ENCODE measurements at regions not wholly inside any gene's neighbourhood (a gene's known extent, or its start where the extent isn't known, plus 50 kb on each side); places are given as distances from the start of the nearest gene placed in this dataset.

DNA sequence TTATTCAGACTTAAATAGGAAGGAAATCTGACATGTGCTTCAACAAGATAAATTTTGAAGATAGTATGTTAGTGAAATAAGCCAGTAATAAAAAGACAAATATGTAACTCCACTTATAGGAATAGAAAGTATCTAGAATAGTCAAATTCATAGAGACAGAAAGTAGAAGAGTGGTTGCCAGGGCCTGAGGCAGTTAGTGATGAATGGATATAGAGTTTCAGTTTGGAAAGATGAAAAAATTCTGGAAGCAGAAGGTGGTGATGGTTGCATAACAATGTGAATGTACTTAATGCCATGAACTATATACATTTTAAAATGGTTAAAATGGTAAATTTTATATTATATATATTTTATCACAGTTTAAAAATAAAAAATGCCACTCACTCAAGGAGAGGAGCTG, 54.3 kb downstream of the HAND2 start:
- DNase-seq (ENCODE audit: low read depth), result no peak
- no peak overlapping the region for H3K4me3 ChIP-seq (ENCODE audit: low read depth, low read length)
- TF ChIP-seq, protein P1, sequence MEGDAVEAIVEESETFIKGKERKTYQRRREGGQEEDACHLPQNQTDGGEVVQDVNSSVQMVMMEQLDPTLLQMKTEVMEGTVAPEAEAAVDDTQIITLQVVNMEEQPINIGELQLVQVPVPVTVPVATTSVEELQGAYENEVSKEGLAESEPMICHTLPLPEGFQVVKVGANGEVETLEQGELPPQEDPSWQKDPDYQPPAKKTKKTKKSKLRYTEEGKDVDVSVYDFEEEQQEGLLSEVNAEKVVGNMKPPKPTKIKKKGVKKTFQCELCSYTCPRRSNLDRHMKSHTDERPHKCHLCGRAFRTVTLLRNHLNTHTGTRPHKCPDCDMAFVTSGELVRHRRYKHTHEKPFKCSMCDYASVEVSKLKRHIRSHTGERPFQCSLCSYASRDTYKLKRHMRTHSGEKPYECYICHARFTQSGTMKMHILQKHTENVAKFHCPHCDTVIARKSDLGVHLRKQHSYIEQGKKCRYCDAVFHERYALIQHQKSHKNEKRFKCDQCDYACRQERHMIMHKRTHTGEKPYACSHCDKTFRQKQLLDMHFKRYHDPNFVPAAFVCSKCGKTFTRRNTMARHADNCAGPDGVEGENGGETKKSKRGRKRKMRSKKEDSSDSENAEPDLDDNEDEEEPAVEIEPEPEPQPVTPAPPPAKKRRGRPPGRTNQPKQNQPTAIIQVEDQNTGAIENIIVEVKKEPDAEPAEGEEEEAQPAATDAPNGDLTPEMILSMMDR (IDR thresholded peaks at IDR 0.05; ENCODE audit: low read depth, low read length), result no peak
- no peak for TF ChIP-seq POLR2A (IDR thresholded peaks at IDR 0.05; ENCODE audit: extremely low read depth, insufficient read length)
- TF ChIP-seq, protein P2, sequence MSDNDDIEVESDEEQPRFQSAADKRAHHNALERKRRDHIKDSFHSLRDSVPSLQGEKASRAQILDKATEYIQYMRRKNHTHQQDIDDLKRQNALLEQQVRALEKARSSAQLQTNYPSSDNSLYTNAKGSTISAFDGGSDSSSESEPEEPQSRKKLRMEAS (IDR thresholded peaks at IDR 0.05; ENCODE audit: low read depth, low read length), result no peak
- no peak for TF ChIP-seq MYC (IDR thresholded peaks at IDR 0.05; ENCODE audit: low read depth, low read length)

DNA sequence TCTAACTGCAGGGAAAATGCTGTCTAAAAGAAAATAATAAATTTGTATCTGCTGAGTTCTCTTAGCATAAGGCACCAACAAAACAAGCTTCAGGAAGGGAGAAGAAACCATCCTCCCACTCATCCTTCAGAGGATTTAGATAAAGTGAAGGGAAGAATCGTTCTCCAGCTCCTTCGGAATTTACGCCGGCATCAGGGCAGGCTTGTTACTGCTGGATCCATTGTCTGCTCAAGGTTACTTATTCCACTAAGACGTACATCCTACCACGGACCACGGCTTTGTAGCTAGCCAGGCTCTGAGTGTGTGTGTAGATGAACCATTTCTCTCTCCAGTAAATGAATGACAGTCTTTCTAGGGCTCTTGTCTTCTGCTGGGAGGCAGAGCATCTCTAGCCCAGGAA, 60.4 kb downstream of the HAND2 start:
- H3K4me3 ChIP-seq (ENCODE audit: low read depth, low read length), result no peak overlapping the region
- no peak for DNase-seq (ENCODE audit: low read depth)
- TF ChIP-seq, protein P2 (IDR thresholded peaks at IDR 0.05; ENCODE audit: low read depth, low read length), result no peak
- TF ChIP-seq, protein P1 (IDR thresholded peaks at IDR 0.05; ENCODE audit: low read depth, low read length), result no peak

DNA sequence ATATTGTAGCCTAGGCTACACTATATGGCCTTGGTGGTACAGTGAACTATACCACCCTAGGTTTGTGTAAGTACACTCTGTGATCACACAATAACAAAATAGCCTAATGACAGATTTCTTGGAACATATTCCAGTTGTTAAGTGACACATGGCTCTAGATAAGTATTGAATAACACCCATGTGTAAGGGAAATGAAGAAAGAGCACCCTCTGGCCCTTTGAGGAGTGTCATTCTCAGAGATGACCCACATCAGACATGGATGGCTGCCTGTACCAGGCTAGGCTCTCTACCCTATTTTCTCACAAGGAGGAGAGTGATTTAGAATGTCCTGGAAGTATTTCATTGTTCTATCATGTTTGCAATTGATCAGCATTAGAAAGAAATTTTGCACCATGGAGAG, 61.7 kb downstream of the HAND2 start:
- DNase-seq (ENCODE audit: low read depth), result no peak
- H3K4me3 ChIP-seq (ENCODE audit: low read depth, low read length), result no peak overlapping the region
- TF ChIP-seq, protein P2 (IDR thresholded peaks at IDR 0.05; ENCODE audit: low read depth, low read length), result no peak
- TF ChIP-seq, protein P1 (IDR thresholded peaks at IDR 0.05; ENCODE audit: low read depth, low read length), result no peak
- TF ChIP-seq MYC (IDR thresholded peaks at IDR 0.05; ENCODE audit: low read depth, low read length), result no peak
- no peak for TF ChIP-seq POLR2A (IDR thresholded peaks at IDR 0.05; ENCODE audit: extremely low read depth, insufficient read length)

DNA sequence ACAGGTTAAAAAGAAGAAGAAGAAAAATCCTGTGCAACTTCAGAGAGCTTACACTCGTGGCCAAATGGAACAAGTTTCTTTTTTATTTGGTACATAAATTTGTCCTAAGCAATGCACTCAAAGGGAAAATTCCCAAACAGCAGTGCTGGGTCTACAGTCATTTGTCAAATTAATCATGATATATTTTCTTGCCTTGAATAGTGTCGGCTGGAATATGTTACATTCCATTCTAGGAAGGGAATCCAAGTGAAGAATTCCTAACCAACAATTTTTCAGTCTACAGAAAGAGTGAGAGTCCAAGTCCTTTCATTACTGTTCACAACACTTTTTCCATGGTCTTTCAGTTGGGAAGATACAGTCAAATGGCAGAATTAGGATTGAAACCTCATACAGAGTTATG, 63.9 kb downstream of the HAND2 start:
- H3K4me3 ChIP-seq (ENCODE audit: low read depth, low read length), result no peak overlapping the region
- DNase-seq (ENCODE audit: low read depth), result no peak
- TF ChIP-seq, protein P1 (IDR thresholded peaks at IDR 0.05; ENCODE audit: low read depth, low read length), result no peak
- TF ChIP-seq MYC (IDR thresholded peaks at IDR 0.05; ENCODE audit: low read depth, low read length), result no peak
- TF ChIP-seq POLR2A (IDR thresholded peaks at IDR 0.05; ENCODE audit: extremely low read depth, insufficient read length), result no peak
- TF ChIP-seq, protein P2 (IDR thresholded peaks at IDR 0.05; ENCODE audit: low read depth, low read length), result no peak

DNA sequence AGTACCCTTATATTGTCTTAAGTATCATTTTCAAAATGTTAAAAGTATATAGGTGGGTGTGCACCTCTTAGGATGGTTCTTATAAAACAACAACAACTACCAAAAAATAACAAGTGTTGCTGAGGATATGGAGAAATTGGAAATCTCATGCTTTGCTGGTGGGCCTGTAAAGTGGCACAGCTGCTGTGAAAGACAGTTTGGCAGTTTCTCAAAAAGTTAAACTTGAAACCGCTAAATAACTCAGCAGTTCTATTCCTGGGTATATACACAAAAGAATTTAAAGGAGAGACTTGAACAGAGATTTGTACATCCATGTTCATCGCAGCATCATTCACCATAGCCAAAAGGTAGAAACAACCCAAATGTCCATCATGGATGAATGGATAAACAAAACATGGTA, 65.5 kb downstream of the HAND2 start:
- TF ChIP-seq POLR2A (IDR thresholded peaks at IDR 0.05; ENCODE audit: extremely low read depth, insufficient read length) (no peak), MYC (IDR thresholded peaks at IDR 0.05; ENCODE audit: low read depth, low read length) (no peak)
- TF ChIP-seq, protein P1 (IDR thresholded peaks at IDR 0.05; ENCODE audit: low read depth, low read length), result no peak
- TF ChIP-seq, protein P2 (IDR thresholded peaks at IDR 0.05; ENCODE audit: low read depth, low read length), result no peak
- H3K4me3 ChIP-seq (ENCODE audit: low read depth, low read length), result no peak overlapping the region
- no peak for DNase-seq (ENCODE audit: low read depth)

DNA sequence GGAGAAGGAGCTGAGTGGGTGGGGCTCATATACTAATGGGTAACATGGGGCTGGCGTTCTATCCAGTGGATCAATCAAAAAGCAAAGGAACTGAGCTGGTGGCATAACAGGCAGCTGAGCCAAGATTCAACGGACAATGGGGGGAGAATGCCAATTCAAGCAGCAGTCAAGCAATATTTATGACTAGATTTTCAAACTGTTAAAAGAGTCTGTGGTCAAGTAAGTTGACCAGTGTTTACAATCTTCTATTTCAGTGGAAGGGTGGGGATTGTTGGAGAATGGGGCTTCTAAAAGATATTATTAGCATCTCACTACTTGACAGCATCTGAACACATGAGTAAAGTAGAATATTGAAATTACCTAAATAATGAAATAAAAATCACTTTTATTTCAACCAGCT, 64.9 kb upstream of the SCRG1 start:
- no peak for TF ChIP-seq POLR2A (IDR thresholded peaks at IDR 0.05; ENCODE audit: extremely low read depth, insufficient read length)
- no peak for TF ChIP-seq MYC (IDR thresholded peaks at IDR 0.05; ENCODE audit: low read depth, low read length)
- TF ChIP-seq, protein P2 (IDR thresholded peaks at IDR 0.05; ENCODE audit: low read depth, low read length), result no peak
- TF ChIP-seq, protein P1 (IDR thresholded peaks at IDR 0.05; ENCODE audit: low read depth, low read length), result no peak
- no peak overlapping the region for H3K4me3 ChIP-seq (ENCODE audit: low read depth, low read length)
- no peak for DNase-seq (ENCODE audit: low read depth)
